NT2/D1 (cell line): ENCODE measurements at regions not wholly inside any gene's neighbourhood (a gene's known extent, or its start where the extent isn't known, plus 50 kb on each side); places are given as distances from the start of the nearest gene placed in this dataset.

Experiments used
- SUZ12 ChIP-seq: IDR thresholded peaks from 2 replicates; pipeline ENCODE4 v1.6.1; 2011; ENCODE audit not compliant: insufficient read length, insufficient read depth; ENCODE audit errors: extremely low read depth
- YY1 ChIP-seq: IDR thresholded peaks from 2 replicates; pipeline ENCODE4 v1.6.1; 2011; ENCODE audit not compliant: insufficient read length, insufficient read depth
- ZNF274 ChIP-seq: IDR thresholded peaks from 2 replicates; pipeline ENCODE4 v1.6.1; 2011; ENCODE audit warnings: mild to moderate bottlenecking, low read depth, low read length

DNA sequence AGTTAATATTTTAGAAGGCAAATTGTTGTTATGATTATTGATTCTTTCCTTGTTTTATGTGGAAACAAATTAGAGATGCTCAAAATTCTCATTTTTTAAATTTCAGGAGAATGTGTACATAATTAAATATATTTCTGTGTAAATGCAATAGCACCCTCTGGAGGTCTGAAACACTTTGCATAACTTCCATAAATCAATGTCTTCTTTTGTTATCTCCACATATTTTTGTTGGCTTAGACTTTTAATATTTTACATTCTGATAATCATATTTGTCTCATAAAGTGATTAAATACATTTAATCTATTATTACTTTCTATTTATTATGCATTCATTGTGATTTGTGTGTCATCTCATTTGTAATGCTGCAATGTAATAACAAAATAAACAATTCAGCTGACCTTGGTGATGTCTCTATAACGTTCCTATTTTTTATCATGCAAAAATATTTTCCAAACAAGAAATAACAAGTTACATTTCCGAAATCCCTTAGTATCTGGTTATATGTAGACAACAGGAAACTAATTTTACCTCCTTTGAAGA is 201.8 kb upstream of the GALNT5 start:
- no peak for TF ChIP-seq SUZ12
- no peak for TF ChIP-seq ZNF274
- TF ChIP-seq YY1 = no peak
